Forelimb muscle (tissue), 1 donor: ENCODE measurements at regions not wholly inside any gene's neighbourhood (a gene's known extent, or its start where the extent isn't known, plus 50 kb on each side); places are given as distances from the start of the nearest gene placed in this dataset.

Experiments
- DNase-seq: peaks from one replicate; pipeline ENCODE4 v3.0.0-alpha.2; 2013; ENCODE audit warnings: low read depth

- DNase-seq = no peak
Observed at GRCh38 chr6:44500074-44500473, 112.6 kb downstream of the CDC5L start.

DNA sequence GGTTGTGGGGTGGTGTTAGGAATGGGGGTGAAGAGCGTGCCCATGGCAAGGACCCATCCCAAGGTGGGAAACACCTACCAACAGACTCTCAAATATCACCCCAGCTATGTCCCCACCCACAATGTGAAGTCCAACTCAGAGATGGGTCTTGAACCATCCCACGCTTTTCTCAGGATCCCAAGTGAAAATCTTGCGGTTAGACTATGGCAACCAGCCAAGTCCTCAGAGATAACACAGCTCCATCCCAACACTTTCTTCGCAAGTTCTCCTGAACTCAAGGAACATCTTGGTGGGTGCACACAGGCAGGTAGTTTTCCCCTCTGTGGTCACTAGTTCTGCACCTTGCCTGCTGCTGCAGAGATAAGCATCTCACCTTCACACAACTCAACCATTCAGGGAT lies 116.0 kb downstream of the CDC5L start:
- DNase-seq = no peak

DNA sequence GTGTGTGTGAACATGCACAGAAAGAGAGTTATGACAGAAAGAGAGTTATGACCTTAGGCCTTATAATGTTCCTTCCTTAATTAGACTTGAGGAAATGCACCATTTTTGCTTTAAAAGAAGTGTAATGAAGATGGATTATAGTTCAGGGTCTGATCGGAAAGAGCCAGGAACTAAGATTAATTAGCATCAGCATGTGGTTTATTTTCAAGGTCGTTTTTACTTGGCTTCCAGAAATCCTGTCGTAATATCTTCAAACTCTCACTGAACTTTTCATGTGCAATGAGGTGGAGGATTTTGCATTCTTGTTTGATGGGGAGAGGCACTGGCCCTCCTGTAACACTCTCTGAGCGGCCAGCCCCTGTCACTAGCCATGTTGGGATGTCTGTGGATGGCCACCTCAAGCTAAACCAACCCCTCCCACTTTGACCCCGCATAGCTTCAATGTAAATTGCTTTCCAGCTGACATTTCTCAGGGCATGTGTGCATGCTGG lies 116.8 kb downstream of the CDC5L start:
- DNase-seq = no peak

- DNase-seq = no peak
Observed at GRCh38 chr6:44505751-44506150, 118.2 kb downstream of the CDC5L start.

GRCh38 chr6:44507014-44507413 lies 119.5 kb downstream of the CDC5L start:
- DNase-seq = no peak

GRCh38 chr6:44508646-44509045 lies 121.1 kb downstream of the CDC5L start:
- no peak for DNase-seq

DNA sequence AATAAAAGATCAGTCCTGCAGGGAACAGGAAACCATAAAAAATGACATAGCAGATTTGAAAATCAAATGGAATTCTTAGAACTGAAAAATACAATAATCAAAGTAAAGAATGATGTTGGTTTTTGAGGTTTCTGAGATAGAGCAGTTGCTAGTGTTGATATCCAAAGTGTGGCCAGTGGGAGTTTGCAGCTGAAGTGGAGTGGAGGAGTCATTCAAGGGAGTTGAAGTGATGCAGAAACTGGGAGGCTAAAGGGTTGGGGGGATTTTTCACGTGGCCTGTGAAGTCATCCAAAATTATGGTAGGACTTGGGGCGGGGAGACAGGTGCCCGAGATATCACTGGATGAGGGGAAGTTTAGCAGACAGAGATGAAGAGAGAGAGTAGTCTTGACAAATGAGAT lies 123.6 kb downstream of the CDC5L start:
- DNase-seq = no peak

DNA sequence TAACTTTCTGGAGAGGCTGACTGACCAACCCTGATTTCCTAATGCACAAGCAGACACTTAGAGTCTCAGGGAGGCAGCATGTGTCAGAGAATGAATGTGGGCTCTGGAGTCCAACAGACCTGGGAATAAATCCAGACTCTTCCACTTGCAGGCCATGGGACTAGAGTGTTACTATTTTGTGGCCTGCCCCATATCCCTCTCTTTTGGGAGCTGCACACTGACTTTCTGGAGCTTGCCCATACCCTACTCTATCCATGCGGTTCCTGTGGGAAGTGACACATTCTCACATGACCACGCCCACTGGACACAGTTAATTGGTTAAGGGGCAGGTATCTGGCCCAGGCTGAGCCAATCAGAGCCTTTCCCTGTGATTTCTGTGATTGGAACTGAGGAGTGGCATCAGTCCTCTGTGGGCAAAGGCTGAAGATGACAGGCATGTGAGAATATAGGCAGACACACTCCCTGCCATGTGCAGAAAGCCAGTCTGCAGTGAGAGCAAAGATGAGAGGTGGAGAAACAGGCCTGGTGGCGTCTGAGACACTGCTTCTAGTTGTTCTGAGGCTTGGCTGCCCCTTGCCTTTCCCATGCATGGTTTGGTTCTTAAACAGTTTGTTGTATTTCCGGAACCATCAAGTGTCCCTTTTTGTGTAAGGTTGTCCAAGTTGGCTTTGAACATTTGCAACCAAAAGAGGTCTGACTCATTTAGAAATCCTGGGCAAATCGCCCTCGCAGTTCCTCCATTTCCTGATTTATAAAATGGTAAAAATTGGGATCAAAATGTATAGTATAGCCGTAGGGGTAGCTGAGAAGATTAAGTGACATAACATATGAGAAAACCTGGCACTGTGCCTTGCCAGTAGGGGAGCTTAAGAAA lies 125.6 kb downstream of the CDC5L start:
- DNase-seq = no peak

- DNase-seq = no peak
Observed at GRCh38 chr6:44514085-44514484, 126.6 kb downstream of the CDC5L start.

DNA sequence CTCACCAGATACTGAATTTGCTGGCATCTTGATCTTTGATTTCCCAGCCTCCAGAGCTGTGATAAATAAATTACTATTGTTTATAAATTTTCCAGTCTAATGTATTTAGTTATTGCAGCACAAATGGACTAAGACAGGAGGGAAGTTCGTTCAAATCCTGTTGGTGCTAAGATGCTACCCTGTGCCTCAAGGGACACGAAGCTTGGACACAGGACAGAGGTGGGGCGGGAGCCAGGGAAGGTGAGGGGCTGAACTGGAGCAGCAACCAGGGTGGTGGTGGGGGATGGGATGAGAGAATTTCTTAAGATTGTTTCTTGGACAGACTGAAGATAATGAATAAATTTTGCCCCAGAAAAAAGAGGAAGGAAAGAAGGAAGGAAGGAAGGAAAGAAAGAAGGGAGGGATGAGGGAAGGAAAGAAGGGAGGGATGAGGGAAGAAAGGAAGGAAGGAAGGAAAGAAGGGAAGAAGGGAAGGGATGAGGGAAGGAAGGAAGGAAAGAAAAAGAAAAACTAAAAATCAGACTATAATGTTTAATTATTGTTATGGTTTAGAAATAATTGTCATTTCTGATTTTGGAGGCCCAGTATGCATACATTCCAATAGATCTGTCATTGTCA lies 127.2 kb downstream of the CDC5L start:
- DNase-seq = no peak

DNA sequence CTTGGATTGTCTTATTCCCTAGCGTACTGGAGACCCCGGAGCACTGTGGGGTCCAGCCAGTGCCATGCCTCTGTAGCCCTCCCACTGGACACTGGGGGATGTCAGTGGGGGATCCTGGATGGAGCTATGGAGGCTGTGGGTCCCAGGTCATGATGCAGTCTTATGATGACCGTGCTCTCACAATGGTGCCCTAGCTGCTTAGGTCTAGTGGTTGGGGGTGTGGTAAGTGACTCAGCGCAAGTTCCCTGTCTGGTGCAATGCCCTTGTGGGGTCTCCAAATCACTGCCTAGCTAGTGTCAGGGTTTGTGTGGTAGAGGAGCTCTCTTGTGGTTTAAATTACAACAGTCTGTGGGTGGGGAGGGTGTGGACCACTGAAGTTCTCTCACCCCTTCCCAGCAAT lies 135.4 kb downstream of the CDC5L start:
- DNase-seq = no peak

GRCh38 chr6:44524476-44525227 lies 137.1 kb downstream of the CDC5L start:
- DNase-seq = no peak

GRCh38 chr6:44525761-44526351 lies 138.3 kb downstream of the CDC5L start:
- no peak for DNase-seq

GRCh38 chr6:44527181-44527580 lies 139.7 kb downstream of the CDC5L start:
- DNase-seq = no peak

DNA sequence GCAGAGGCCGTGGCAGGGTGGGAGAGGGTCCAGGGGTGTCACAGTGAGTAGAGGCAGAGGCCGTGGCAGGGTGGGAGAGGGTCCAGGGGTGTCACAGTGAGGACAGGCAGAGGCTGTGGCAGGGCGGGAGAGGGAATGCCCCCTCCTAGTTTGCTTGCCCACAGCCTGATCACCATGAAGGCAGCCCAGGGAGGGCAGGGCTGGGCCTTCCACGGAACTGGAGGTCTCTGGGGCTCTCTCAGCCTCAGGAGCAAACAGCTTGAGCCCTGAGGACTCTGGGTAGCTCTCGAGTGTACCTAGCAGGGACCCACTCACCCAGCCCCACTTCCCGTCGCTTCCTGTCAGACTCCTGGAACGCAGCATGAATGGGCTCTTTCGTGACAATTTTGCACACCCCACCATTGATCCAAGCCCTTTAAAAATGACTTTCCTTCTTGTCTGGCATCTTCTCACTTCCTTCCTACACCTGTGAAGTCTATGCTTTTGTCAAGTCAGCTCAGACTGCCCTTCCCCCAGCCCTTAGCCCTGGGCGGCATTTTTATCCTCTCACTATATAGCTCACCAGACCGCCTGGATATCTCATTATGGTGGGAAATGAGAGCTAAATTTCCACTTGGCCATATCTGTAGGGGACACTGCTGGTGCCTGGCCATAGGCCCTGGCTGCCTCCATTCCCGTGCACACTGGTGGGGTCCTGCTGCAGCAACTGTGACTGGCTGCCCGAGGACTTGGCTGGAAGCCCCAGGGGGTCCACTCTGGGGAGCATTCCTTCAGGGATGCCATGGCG lies 140.3 kb downstream of the CDC5L start:
- DNase-seq = no peak

- no peak for DNase-seq
Observed at GRCh38 chr6:44528370-44528644, 140.8 kb downstream of the CDC5L start.

- no peak for DNase-seq
Observed at GRCh38 chr6:44528716-44529115, 141.2 kb downstream of the CDC5L start.

DNA sequence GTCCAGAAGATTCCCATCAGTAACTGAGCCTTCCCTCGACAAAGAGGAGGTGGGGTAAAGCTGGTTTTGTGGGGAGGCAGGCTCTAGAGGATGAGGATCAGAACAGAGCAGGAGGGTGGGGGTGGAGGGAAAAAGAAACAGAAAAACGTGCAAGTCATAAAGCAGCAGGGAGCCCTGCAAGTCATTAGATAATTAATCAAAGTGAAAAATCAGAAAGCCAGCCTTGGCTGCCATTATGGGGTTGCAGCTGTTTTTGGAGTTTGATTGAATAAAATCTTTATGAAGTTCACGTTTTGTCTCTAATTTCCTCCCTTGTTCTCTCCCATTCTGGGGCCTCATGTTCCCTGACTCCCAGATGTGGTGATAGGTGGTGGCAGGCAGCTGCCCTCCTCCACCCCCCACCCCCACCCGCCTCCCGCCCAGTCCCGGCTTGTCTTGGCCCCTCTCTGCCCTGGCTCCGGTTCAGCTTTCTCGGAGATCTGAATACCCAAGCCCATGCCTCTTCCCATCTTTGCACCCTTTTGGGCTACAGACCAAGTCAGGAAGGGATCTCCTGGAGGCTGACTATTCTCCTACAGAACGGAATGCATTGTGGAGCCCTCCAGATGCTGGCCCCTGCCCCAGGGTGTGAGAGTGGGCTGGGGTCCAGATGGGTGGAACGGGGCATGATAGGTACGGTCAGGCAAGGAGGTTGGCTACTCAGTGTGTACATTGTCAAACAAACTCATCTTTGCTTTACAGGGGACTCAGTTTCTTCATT lies 141.8 kb downstream of the CDC5L start:
- no peak for DNase-seq

GRCh38 chr6:44530209-44530909 lies 142.9 kb downstream of the CDC5L start:
- DNase-seq = no peak

GRCh38 chr6:44530910-44531234 lies 143.4 kb downstream of the CDC5L start:
- DNase-seq = no peak
